ENCODE measurements at regions not wholly inside any gene's neighbourhood (a gene's known extent, or its start where the extent isn't known, plus 50 kb on each side); places are given as distances from the start of the nearest gene placed in this dataset.

DNA sequence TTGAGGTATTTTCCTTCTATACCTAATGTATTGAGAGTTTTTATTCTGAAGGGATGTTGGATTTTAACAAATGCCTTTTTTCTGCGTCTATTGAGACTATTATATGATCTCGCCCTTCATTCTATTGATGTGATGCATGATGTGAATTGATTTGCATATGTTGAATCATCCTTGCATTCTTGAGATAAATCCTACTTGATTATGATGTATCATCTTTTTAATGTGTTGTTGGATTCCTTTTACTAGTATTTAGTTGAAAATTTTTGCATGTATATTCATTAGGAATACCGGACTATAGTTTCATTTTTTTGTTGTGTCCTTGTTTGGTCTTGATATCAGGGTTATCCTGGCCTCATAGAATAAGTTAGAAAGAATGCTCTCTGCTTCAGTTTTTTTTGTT, 169.7 kb downstream of the NPR3 start:
- H3K9me3 ChIP-seq (replicated peaks; ENCODE audit: control insufficient read depth, insufficient read depth, low read depth, low read length): no peaks in the 10 kb centered on the region; the same call in 1 of the 2 replicates
- no peaks in the 10 kb centered on the region for H3K79me2 ChIP-seq (ENCODE audit: control insufficient read depth, insufficient read depth, low read length)
- no peaks in the 10 kb centered on the region for H3K9me1 ChIP-seq (ENCODE audit: control insufficient read depth, insufficient read depth, low read length)
- ATAC-seq: no peak
- no peak overlapping the region for H3K9ac ChIP-seq (ENCODE audit: insufficient read depth in 1 of 2, low read depth in 2 of 2, low read length in 2 of 2)
- no peak overlapping the region for H3K27ac ChIP-seq (ENCODE audit: extremely low read depth, low read depth, low read length)
- no peaks in the 10 kb centered on the region for H3K36me3 ChIP-seq (ENCODE audit: control insufficient read depth, insufficient read depth, low read length)
- no peak overlapping the region for H2AFZ ChIP-seq (ENCODE audit: low read depth, low read length)
- no peak for FAIRE-seq
- TF ChIP-seq ZNF766 (CRISPR knock-in tag; conservative IDR thresholded peaks at IDR 0.05) (no peak), ARNT (IDR thresholded peaks at IDR 0.05) (no peak), EZH2 (IDR thresholded peaks at IDR 0.05; ENCODE audit: borderline replicate concordance, low read depth, low read length) (no peak), RFX7 (CRISPR knock-in tag; IDR thresholded peaks at IDR 0.05) (no peak), MED1 (CRISPR knock-in tag; IDR thresholded peaks at IDR 0.05; ENCODE audit: borderline replicate concordance) (no peak)
- TF ChIP-seq, protein P1, sequence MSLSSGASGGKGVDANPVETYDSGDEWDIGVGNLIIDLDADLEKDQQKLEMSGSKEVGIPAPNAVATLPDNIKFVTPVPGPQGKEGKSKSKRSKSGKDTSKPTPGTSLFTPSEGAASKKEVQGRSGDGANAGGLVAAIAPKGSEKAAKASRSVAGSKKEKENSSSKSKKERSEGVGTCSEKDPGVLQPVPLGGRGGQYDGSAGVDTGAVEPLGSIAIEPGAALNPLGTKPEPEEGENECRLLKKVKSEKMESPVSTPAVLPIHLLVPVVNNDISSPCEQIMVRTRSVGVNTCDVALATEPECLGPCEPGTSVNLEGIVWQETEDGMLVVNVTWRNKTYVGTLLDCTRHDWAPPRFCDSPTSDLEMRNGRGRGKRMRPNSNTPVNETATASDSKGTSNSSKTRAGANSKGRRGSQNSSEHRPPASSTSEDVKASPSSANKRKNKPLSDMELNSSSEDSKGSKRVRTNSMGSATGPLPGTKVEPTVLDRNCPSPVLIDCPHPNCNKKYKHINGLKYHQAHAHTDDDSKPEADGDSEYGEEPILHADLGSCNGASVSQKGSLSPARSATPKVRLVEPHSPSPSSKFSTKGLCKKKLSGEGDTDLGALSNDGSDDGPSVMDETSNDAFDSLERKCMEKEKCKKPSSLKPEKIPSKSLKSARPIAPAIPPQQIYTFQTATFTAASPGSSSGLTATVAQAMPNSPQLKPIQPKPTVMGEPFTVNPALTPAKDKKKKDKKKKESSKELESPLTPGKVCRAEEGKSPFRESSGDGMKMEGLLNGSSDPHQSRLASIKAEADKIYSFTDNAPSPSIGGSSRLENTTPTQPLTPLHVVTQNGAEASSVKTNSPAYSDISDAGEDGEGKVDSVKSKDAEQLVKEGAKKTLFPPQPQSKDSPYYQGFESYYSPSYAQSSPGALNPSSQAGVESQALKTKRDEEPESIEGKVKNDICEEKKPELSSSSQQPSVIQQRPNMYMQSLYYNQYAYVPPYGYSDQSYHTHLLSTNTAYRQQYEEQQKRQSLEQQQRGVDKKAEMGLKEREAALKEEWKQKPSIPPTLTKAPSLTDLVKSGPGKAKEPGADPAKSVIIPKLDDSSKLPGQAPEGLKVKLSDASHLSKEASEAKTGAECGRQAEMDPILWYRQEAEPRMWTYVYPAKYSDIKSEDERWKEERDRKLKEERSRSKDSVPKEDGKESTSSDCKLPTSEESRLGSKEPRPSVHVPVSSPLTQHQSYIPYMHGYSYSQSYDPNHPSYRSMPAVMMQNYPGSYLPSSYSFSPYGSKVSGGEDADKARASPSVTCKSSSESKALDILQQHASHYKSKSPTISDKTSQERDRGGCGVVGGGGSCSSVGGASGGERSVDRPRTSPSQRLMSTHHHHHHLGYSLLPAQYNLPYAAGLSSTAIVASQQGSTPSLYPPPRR (CRISPR knock-in tag; IDR thresholded peaks at IDR 0.05; ENCODE audit: borderline replicate concordance): no peak
- TF ChIP-seq, protein P2, sequence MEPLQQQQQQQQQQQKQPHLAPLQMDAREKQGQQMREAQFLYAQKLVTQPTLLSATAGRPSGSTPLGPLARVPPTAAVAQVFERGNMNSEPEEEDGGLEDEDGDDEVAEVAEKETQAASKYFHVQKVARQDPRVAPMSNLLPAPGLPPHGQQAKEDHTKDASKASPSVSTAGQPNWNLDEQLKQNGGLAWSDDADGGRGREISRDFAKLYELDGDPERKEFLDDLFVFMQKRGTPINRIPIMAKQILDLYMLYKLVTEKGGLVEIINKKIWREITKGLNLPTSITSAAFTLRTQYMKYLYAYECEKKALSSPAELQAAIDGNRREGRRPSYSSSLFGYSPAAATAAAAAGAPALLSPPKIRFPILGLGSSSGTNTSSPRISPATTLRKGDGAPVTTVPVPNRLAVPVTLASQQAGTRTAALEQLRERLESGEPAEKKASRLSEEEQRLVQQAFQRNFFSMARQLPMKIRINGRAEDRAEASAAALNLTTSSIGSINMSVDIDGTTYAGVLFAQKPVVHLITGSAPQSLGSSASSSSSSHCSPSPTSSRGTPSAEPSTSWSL (CRISPR knock-in tag; IDR thresholded peaks at IDR 0.05; ENCODE audit: borderline replicate concordance): no peak
- TF ChIP-seq, protein P3, sequence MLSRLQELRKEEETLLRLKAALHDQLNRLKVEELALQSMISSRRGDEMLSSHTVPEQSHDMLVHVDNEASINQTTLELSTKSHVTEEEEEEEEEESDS (CRISPR knock-in tag; IDR thresholded peaks at IDR 0.05): no peak
- in situ Hi-C loops (cut with MboI) (no loop called here), intact Hi-C loops (cut with micrococcal nuclease) (no loop called here)
- H3K27me3 ChIP-seq (ENCODE audit: control insufficient read depth in 2 of 2, insufficient read depth in 2 of 2, low read length in 2 of 2): no peaks in the 10 kb centered on the region
- no TSS peak for BruUV-seq (replicated peaks)
- 0% methylated on average over 3 of the region's 3 CpGs for WGBS (ENCODE audit: insufficient coverage, low coverage, missing lambda C conversion rate)
- ChIA-PET CTCF (ENCODE audit: low intra/inter-chr PET ratio) (no interaction called here), POLR2A (no interaction called here)
- H3K4me1 ChIP-seq (replicated peaks in 1 of 2; ENCODE audit: control insufficient read depth in 2 of 2, insufficient read depth in 2 of 2, low read length in 2 of 2): no peaks in the 10 kb centered on the region
- no peak overlapping the region for H3K4me3 ChIP-seq
- H4K20me1 ChIP-seq (replicated peaks; ENCODE audit: control insufficient read depth, insufficient read depth, low read length): no peaks in the 10 kb centered on the region
- no peak overlapping the region for H3K4me2 ChIP-seq (ENCODE audit: insufficient read depth, low read length)
- DNase-seq (ENCODE audit: extremely low read depth in 1 of 4, low spot score in 3 of 4): no peak
